Endodermal cell (in vitro differentiated cells): ENCODE measurements at regions not wholly inside any gene's neighbourhood (a gene's known extent, or its start where the extent isn't known, plus 50 kb on each side); places are given as distances from the start of the nearest gene placed in this dataset.

ENCODE experiments used
- DNase-seq: peaks from one replicate; pipeline ENCODE4 v3.0.0-alpha.2; 2017
- H3K27ac ChIP-seq: 2 replicates; pipeline ENCODE4 v1.5.1; 2013; ENCODE audit warnings: mild to moderate bottlenecking, low read depth, low read length, moderate library complexity
- H3K27me3 ChIP-seq: 2 replicates; pipeline ENCODE4 v1.6.1; 2013; ENCODE audit warnings: mild to moderate bottlenecking, low read length, moderate library complexity; ENCODE audit not compliant: insufficient read depth, control insufficient read depth, poor library complexity, severe bottlenecking
- H3K36me3 ChIP-seq: 2 replicates; pipeline ENCODE4 v1.7.0; 2013; ENCODE audit warnings: mild to moderate bottlenecking, low read length, moderate library complexity; ENCODE audit not compliant: control insufficient read depth, insufficient read depth
- H3K4me1 ChIP-seq: one replicate; pipeline ENCODE4 v1.7.0; 2013; ENCODE audit warnings: low read length; ENCODE audit not compliant: control insufficient read depth, insufficient read depth
- H3K4me3 ChIP-seq: 2 replicates; pipeline ENCODE4 v1.5.1; 2013; ENCODE audit warnings: mild to moderate bottlenecking, low read length, moderate library complexity
- H3K9ac ChIP-seq: 2 replicates; pipeline ENCODE4 v1.6.1; 2013; ENCODE audit warnings: mild to moderate bottlenecking, low read length, moderate library complexity; ENCODE audit not compliant: poor library complexity, severe bottlenecking; ENCODE audit errors: extremely low read depth
- H3K9me3 ChIP-seq: 2 replicates; pipeline ENCODE4 v1.6.1; 2013; ENCODE audit warnings: mild to moderate bottlenecking, low read length, moderate library complexity; ENCODE audit not compliant: control insufficient read depth
- H3K27ac Mint-ChIP-seq: 2 replicates; pipeline ENCODE4 v1.8.0; 2020; ENCODE audit warnings: mixed read lengths
- H3K27me3 Mint-ChIP-seq: 2 replicates; pipeline ENCODE4 v1.8.0; 2021; ENCODE audit warnings: mild to moderate bottlenecking, mixed read lengths; ENCODE audit not compliant: insufficient read depth
- H3K36me3 Mint-ChIP-seq: 2 replicates; pipeline ENCODE4 v1.8.0; 2020; ENCODE audit warnings: low read depth, mixed read lengths
- H3K4me1 Mint-ChIP-seq: 2 replicates; pipeline ENCODE4 v1.8.0; 2020; ENCODE audit warnings: mixed read lengths
- H3K4me3 Mint-ChIP-seq: 2 replicates; pipeline ENCODE4 v1.8.0; 2020; ENCODE audit warnings: mild to moderate bottlenecking, moderate library complexity, mixed read lengths
- H3K9me3 Mint-ChIP-seq: 2 replicates; pipeline ENCODE4 v1.8.0; 2020; ENCODE audit warnings: mild to moderate bottlenecking, mixed read lengths
- WGBS, 2 experiments: methylation state at CpG; one replicate each; pipeline versions ENCODE4 v1.1.5 to v1.1.7; 2013; ENCODE audit warnings: missing lambda C conversion rate in 2 of 2, mixed read lengths in 1 of 2; ENCODE audit not compliant: insufficient coverage in 1 of 2, insufficient read length in 1 of 2; 5-methylcytosine and 5-hydroxymethylcytosine counted together
- TF ChIP-seq, protein P1 (sequence below): fragments of 200-600 bp; sonication (generic); conservative IDR thresholded peaks from 2 replicates; pipeline ENCODE4 v1.5.0; 2021; ENCODE audit warnings: antibody characterized with exemption, mild to moderate bottlenecking

GRCh38 chrX:51837451-51837850, 56.0 kb upstream of the MAGED1 start:
- Histone ChIP-seq H3K27ac (no peak overlapping the region), H3K4me3 (no peak overlapping the region), H3K9me3 (no peaks in the 10 kb centered on the region), H3K27me3 (no peaks in the 10 kb centered on the region), H3K36me3 (no peaks in the 10 kb centered on the region), H3K4me1 (no peaks in the 10 kb centered on the region), H3K9ac (no peak overlapping the region)
- no peaks in the 10 kb centered on the region for H3K27me3 Mint-ChIP-seq
- H3K27ac Mint-ChIP-seq, result no peak overlapping the region
- TF ChIP-seq, protein P1, sequence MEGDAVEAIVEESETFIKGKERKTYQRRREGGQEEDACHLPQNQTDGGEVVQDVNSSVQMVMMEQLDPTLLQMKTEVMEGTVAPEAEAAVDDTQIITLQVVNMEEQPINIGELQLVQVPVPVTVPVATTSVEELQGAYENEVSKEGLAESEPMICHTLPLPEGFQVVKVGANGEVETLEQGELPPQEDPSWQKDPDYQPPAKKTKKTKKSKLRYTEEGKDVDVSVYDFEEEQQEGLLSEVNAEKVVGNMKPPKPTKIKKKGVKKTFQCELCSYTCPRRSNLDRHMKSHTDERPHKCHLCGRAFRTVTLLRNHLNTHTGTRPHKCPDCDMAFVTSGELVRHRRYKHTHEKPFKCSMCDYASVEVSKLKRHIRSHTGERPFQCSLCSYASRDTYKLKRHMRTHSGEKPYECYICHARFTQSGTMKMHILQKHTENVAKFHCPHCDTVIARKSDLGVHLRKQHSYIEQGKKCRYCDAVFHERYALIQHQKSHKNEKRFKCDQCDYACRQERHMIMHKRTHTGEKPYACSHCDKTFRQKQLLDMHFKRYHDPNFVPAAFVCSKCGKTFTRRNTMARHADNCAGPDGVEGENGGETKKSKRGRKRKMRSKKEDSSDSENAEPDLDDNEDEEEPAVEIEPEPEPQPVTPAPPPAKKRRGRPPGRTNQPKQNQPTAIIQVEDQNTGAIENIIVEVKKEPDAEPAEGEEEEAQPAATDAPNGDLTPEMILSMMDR, result no peak
- DNase-seq, result no peak
- peaks cover 11% of the 10 kb centered on the region for H3K36me3 Mint-ChIP-seq
- WGBS, 2 experiments, result 94% methylated on average over 2 of the region's 3 CpGs; no CpG with 5 or more reads in 1 of the 2 experiments
- H3K4me3 Mint-ChIP-seq, result no peak overlapping the region
- H3K9me3 Mint-ChIP-seq, result peaks cover 28% of the 10 kb centered on the region
- H3K4me1 Mint-ChIP-seq, result peaks cover 3% of the 10 kb centered on the region

- H3K9me3 ChIP-seq, result no peaks in the 10 kb centered on the region
- H3K36me3 Mint-ChIP-seq, result peaks cover 9% of the 10 kb centered on the region
- no peaks in the 10 kb centered on the region for H3K27me3 ChIP-seq
- no peaks in the 10 kb centered on the region for H3K27me3 Mint-ChIP-seq
- DNase-seq, result no peak
- no peak overlapping the region for H3K9ac ChIP-seq
- H3K4me1 ChIP-seq, result no peaks in the 10 kb centered on the region
- H3K36me3 ChIP-seq, result no peaks in the 10 kb centered on the region
- no peak overlapping the region for H3K27ac Mint-ChIP-seq
- TF ChIP-seq, protein P1, result no peak
- H3K27ac ChIP-seq, result no peak overlapping the region
- H3K9me3 Mint-ChIP-seq, result peaks cover 24% of the 10 kb centered on the region
- WGBS, 2 experiments, result 92 to 100% methylated on average over 1 to 3 of the region's 3 CpGs
- peaks cover 3% of the 10 kb centered on the region for H3K4me1 Mint-ChIP-seq
- H3K4me3 Mint-ChIP-seq, result no peak overlapping the region
- H3K4me3 ChIP-seq, result no peak overlapping the region
These were observed 55.5 kb upstream of the MAGED1 start for GRCh38 chrX:51837921-51838320.
